ENCODE measurements at regions not wholly inside any gene's neighbourhood (a gene's known extent, or its start where the extent isn't known, plus 50 kb on each side); places are given as distances from the start of the nearest gene placed in this dataset.
A peak's percentile ranks its signal among the peaks of the same experiment; 100 is the strongest.

GRCh38 chr16:65905331-65905730, 461.2 kb upstream of the CDH5 start:
- DNase-seq (ENCODE audit: low read depth), result no peak

DNA sequence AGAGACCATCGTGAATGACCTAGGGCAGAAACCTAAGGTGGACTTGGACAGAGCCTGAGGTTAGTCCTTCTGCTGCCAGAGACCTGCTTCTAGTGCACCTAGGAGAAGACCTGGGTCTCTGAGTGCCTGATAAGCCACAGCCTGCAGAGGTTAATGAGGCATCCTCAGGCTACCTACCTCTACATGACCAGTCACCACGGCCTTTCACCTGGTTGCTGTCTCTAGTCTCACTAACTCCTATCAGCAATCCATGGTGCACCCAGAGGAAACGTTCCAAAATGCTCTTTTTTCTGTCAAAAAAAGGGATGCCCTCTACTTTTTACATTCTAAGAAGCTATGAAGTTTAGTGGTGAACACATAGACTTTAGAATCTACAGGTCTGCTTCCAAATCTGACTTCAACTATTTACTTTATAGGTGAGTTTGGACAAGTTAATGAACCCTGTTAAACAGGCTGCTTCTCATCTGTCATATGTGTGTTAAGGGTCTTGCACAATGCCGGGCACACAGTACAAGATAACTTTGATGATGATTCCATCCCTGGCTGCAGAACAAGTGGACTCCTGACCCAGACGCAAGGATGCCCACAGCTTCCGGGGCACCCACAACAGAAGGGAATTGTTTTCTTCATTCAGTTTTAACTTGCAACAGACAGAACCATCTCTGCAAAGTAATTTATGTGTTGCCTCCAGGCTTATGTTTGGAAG, 469.9 kb upstream of the CDH5 start:
- no peak for DNase-seq (ENCODE audit: low read depth)

DNA sequence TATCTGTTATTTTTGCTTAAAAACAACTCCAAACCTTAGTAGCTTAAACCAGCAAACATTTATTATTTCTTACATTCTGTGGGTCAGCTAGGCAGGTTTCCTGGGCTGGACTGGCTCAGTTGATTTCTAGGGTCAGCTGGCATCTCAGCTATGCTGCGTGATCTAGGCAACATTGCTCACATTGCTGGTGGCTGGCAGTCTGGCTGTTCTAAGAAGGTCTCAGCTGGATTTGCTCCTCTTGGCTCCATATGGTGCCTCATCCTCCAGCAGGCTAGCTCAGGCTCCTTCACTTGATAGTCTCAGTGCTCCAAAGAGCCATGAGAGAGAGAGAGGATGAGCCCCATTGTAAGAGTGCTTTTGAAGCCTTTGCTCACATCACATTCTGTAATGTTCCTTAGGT, 470.6 kb upstream of the CDH5 start:
- DNase-seq (ENCODE audit: low read depth), result no peak

DNA sequence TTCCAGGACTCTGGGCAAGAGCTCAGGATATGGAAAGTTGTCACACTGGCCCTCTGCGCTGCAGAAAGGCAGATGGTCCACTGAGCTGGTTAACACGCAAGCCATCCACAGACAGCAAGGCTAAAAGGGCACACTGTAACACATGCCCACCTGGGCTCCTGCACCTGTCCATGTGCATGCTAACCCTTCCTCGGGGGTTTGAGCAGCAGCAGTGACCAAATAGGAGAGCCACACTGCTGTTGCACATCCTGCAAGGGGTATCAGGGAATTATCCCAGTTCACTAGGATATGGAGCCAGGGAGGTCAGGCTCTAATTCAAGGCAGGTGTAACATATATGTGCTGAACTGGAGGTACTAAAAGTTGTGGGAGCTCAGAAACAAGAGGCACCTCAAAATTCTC, 471.0 kb upstream of the CDH5 start:
- DNase-seq (ENCODE audit: low read depth), result no peak

DNA sequence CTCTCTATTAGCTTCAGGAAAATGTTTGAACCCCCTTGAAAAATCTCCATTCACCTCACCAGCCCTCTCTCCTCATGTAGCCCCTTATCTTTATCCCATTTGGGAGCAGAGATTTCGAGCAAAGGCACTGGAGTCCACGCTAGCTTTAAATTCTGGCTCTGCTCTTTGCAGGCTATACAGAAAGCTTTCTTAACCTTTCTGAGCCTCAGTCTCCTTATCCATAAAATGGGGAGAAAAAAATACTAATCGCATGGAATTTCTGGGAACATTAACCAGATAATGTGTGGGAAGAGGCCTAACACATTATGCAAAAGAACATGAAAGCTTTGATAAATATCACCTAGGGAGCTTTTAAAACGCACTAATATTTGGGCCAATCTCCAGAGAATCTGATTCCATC, 476.3 kb upstream of the CDH5 start:
- DNase-seq (ENCODE audit: low read depth), result no peak

- DNase-seq (ENCODE audit: low read depth), result peak; percentile 45
These were observed 476.9 kb upstream of the CDH5 start for GRCh38 chr16:65889533-65889966.

DNA sequence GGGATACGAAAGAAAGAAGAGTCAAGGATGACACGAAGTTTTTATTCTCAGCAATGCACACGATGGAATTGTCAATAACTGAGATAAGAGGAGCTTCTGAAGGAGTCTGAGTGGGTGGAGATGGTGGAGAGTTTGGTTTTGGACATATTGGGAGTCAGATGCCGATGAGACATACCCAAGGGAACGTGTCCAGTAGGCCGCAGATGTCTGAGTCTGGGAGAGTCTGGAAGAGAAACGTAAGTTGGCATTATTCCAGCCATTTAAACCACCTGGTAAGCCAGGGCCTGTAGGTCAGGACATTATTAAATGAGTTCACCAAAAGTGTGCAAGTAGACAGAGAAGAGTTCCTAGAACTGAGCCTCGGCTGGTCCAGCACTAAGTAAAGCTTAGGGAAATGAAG, 478.3 kb upstream of the CDH5 start:
- DNase-seq (ENCODE audit: low read depth), result peak; percentile 47

- peak; percentile 65 for DNase-seq (ENCODE audit: low read depth)
These were observed 482.5 kb upstream of the CDH5 start for GRCh38 chr16:65884018-65884417.

GRCh38 chr16:65878347-65878746, 488.1 kb upstream of the CDH5 start:
- DNase-seq (ENCODE audit: low read depth), result no peak

DNA sequence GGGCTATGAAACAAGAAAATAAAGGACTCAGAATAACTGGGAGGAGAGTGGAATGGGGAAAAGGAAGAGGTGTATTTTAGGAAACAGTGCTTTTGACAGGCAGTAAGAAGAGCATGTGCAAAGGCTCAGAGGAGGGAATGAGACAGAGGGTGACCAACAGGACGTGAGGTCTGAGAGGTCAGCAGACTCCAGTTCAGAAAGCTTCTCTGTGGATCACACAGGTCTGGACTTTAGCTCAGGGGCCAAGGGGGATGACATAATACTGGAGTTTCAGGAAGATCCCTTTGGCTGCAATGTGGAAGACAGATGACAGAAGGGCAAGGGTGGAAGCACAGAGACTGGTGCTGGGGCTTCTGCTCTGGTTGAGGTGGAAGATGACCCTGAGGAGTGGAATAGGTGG, 489.9 kb upstream of the CDH5 start:
- DNase-seq (ENCODE audit: low read depth), result peak; percentile 36

DNA sequence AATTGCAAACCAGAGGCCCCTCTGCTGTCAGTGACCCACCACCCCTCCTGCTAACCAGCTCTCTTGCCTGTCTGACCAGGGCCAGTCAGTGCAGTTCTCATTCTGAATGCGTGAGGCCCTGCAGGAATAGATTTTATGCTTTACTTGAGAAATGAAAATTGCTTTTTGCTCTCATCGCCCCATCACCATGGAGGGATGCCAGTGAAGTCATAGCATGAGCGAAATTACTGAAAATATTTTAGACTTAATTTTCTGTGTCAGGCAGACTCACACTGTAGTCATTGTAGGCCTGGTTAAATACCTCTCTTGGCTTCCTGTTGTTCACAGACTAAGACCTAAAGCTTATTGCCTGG, 490.5 kb upstream of the CDH5 start:
- DNase-seq (ENCODE audit: low read depth), result peak; percentile 33

DNA sequence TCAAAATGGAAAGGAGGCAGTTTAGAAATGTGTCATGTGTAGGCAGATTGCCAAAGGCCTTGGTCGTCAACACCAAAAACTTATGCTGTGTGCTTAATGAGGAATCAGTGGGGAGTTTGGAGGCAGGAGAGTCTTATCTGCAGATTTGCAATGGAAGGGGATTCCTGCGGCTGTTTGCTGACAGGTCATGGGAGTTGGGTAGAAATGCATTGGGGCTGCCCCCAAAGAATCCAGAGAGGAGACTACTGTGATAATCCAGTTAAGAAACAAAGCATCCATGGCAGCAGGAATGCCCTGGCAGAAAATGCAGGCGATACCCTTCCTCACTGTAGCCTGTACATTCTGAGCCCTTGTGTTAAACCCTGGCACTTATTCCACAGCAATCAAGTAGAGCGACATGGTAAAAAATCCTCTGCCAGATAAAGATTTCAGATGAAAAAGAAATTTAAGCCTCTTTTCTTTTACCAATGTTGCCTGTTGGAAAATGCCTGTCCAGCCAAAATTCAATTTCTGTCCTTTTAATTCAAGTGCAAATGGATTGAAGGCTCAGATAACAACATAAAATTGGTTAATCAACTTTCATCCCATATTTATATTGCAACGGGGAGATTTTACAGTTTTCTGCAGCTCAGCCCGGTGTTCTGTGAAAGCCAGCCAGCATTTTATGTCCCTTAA, 491.0 kb upstream of the CDH5 start:
- peak; percentile 49 for DNase-seq (ENCODE audit: low read depth)

GRCh38 chr16:65869261-65869660, 497.2 kb upstream of the CDH5 start:
- no peak for DNase-seq (ENCODE audit: low read depth)

DNA sequence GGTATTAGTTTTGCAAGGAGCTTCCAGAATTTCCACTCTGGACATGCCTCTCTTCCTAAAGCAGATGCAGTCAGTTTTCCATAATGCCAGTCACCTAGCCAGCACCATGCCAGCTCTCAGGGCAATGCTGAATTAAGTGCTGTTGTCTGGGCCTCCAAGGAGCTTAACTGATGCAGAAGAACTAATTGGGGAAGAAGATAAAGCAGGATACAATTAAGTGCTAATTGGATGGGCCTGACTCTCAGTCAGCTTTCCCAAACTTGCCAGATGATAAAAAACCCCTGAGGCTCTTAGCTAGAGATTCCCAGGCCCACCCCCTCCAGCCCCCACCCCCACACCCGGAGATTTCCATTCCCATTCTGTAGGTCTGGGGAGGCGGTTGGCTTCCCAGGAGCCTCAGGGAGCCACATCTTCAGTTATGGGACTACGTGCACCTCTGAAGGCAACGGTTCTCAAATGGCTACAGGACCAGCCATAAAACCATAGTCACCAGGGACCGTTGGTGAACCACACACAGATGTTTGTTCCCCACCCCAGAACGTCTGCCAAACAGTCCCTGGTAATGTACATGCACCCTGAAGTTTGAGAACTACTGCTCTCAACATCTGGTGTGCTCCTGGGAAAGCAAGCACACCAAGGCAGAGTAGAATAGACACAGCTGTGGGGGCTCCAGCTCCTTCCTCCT, 499.1 kb upstream of the CDH5 start:
- no peak for DNase-seq (ENCODE audit: low read depth)

DNA sequence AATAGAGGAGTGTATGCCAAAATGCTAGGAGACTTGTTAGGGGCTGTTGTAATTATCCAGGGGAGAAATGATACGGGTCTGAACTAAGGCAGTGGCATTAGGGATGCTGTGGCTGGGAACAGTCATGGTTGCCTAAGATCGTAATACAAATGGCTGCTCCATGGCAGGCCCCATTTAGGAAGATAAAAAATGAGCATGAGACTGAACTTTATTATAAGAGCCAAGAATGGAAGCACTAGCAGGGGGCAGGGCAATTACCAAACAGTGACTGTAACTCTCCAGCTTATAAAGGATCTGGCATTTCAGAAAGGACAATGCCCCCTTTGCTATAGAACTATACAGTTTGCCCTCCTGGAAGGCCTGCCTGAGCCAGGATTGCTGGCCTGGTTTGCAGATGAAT, 503.3 kb upstream of the CDH5 start:
- no peak for DNase-seq (ENCODE audit: low read depth)

- no peak for DNase-seq (ENCODE audit: low read depth)
These were observed 505.3 kb upstream of the CDH5 start for GRCh38 chr16:65861131-65861731.

- DNase-seq (ENCODE audit: low read depth), result no peak
These were observed 511.0 kb upstream of the CDH5 start for GRCh38 chr16:65855171-65856145.

- no peak for DNase-seq (ENCODE audit: low read depth)
These were observed 520.3 kb upstream of the CDH5 start for GRCh38 chr16:65846210-65846602.

DNA sequence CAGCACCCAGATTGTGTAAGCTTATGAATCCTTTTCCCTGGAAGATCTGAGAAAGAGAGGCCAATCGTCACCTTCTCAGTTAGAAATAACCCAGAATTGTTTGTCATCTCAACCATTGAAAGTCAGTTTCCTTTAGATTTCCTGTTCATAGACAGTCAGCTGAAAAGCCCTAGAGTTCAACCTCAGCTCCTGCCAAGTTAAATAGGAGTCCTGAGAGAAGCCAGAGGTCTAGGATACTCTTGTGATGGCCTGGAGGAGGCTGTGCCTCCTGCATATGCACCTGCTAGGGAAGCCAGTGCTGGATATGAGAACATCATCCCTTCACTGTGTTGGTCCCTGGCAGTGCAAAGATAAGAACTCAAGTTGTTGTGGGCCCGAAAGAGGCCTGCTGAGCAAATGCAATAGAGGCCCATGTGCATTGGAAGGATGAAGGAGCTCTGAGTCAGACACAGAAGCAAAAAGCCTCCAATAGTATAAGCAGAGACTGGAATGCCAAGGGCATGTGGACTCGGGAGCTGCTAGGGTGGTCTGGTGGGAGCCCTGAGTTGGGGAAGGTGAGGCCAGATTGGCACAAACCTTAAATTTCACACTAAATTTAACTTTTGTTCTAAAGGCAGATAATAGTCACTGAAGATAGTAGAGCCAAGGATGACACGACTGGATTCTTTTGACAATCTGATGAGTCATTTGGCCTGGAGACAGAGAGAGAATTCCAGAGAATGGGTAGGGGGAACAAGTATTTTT, 520.9 kb upstream of the CDH5 start:
- DNase-seq (ENCODE audit: low read depth), result peak; percentile 39

GRCh38 chr16:65843941-65844340, 522.5 kb upstream of the CDH5 start:
- DNase-seq (ENCODE audit: low read depth), result no peak

- DNase-seq (ENCODE audit: low read depth), result peak; percentile 8
These were observed 524.4 kb upstream of the CDH5 start for GRCh38 chr16:65842067-65842466.

Data from M059J (cell line).